ENCODE measurements at regions not wholly inside any gene's neighbourhood (a gene's known extent, or its start where the extent isn't known, plus 50 kb on each side); places are given as distances from the start of the nearest gene placed in this dataset.
A peak's percentile ranks its signal among the peaks of the same experiment; 100 is the strongest.

DNA sequence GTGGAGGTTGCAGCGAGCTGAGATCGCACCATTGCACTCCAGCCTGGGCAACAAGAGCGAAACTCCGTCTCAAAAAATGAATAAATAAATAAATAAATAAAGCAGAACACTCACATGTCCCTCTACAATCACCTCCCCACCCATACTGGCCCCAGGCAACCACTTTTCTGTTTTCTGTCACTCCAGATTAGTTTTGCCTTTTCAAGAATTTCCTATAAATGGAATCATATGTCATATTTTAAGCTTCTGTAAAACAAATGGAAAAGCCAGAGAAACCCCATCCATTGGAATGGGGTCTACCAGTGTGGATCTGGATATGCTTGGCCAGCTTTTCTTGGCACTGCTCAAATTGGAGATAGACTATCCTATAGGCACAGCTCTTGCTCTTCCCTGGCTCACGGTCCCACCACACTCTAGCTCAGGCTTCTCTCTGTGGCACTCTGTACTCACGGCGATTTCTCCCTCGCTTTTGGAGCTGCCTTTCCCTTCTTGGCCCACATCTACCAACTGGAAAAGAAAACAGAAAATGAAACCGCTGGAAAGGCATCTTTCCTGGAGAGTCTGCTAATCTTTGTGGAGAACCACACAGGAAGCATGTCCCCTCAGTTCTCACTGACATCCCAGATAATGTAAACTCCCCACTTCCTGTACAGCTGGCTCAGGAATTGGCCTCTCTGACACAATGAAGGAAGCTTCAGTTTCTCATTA is 210.1 kb downstream of the JCAD start:
- peak overlapping the region; percentile 77 for H2AFZ ChIP-seq
- no peaks in the 10 kb centered on the region for H3K9me3 ChIP-seq (ENCODE audit: low read depth)
- 17% methylated on average over 9 of the region's 9 CpGs for WGBS, 2 experiments (ENCODE audit: low coverage in 1 of 2, low lambda C conversion rate in 2 of 2, missing lambda C conversion rate in 2 of 2)
- no peak overlapping the region for H3K27ac ChIP-seq
- 0 out of 2 replicates have a peak overlapping the region, but pooled peaks have one; percentile 11 for H3K9ac ChIP-seq
- H3K79me2 ChIP-seq (ENCODE audit: insufficient read depth): no peaks in the 10 kb centered on the region
- H3F3A ChIP-seq (ENCODE audit: insufficient read depth): peaks cover 13% of the 10 kb centered on the region
- peak overlapping the region; percentile 64 for H3K4me3 ChIP-seq
- in situ Hi-C loops (cut with MboI): no loop called here
- H3K4me2 ChIP-seq (ENCODE audit: unreplicated experiment): peak overlapping the region; percentile 77
- no peaks in the 10 kb centered on the region for H3K9me2 ChIP-seq (ENCODE audit: insufficient read depth)
- TF ChIP-seq EZH2 (IDR thresholded peaks at IDR 0.05; ENCODE audit: insufficient read depth, poor library complexity, severe bottlenecking): no peak
- no peak for TF ChIP-seq EZH2phosphoT487 (IDR thresholded peaks at IDR 0.05; ENCODE audit: insufficient read depth, low read depth)
- peak; percentile 49 for DNase-seq
- peaks cover 68% of the 10 kb centered on the region for H3K27me3 ChIP-seq (replicated peaks; ENCODE audit: insufficient read depth)
- H3K4me1 ChIP-seq (ENCODE audit: insufficient read depth): peaks cover 6% of the 10 kb centered on the region
- no peaks in the 10 kb centered on the region for H4K20me1 ChIP-seq (ENCODE audit: insufficient read depth)
- H3K36me3 ChIP-seq (ENCODE audit: low read depth): no peaks in the 10 kb centered on the region

DNA sequence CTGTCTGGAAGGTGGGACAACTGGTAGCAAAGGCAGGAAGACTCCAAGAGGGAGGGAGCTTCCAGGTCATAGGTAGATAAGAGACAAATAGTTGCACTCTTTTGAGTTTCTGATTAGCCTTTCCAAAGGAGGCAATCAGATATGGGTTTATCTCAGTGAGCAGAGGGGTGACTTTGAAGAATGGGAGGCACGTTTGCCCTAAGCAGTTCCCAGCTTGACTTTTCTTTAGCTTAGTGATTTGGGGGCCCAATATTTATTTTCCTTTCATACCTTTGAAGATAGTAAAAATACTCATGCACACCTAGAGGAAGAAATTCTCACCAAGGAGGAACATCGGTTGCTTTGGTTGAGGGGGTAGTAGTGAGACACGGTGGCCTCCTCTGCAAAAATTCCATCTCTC is 212.1 kb upstream of the SVIL start:
- Histone ChIP-seq H3K9me2 (ENCODE audit: insufficient read depth) (no peaks in the 10 kb centered on the region), H3K36me3 (ENCODE audit: low read depth) (no peaks in the 10 kb centered on the region), H3K27ac (no peak overlapping the region), H3K4me3 (no peak overlapping the region), H3K27me3 (replicated peaks; ENCODE audit: insufficient read depth) (peaks cover 60% of the 10 kb centered on the region), H3K9me3 (ENCODE audit: low read depth) (no peaks in the 10 kb centered on the region), H3K4me2 (ENCODE audit: unreplicated experiment) (no peak overlapping the region), H3K79me2 (ENCODE audit: insufficient read depth) (no peaks in the 10 kb centered on the region), H3F3A (ENCODE audit: insufficient read depth) (peaks cover 13% of the 10 kb centered on the region), H4K20me1 (ENCODE audit: insufficient read depth) (no peaks in the 10 kb centered on the region), H2AFZ (no peak overlapping the region), H3K9ac (no peak overlapping the region), H3K4me1 (ENCODE audit: insufficient read depth) (peaks cover 6% of the 10 kb centered on the region)
- in situ Hi-C loops (cut with MboI): no loop called here
- TF ChIP-seq EZH2phosphoT487 (IDR thresholded peaks at IDR 0.05; ENCODE audit: insufficient read depth, low read depth) (no peak), EZH2 (IDR thresholded peaks at IDR 0.05; ENCODE audit: insufficient read depth, poor library complexity, severe bottlenecking) (no peak)
- WGBS, 2 experiments (ENCODE audit: low coverage in 1 of 2, low lambda C conversion rate in 2 of 2, missing lambda C conversion rate in 2 of 2): 92 to 100% methylated on average over 3 of the region's 3 CpGs
- DNase-seq: no peak

DNA sequence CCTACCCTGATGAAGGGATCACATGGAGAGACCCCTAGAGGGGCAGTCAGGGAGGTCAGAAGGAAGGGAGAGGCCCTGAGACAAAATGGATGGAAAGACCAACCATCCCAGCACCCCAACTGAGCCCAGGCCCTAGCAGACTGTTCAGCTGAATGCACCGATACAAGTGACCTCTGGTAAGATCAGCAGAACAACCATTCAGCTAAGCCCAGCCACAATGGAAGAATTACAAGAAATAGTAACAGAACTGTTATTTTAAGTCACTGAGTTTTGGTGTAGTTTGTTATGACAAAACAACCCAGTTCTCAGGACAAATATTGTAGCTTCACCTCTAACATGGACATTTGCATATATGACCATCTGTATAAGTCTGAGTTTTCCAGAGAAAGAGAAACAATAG is 210.4 kb upstream of the SVIL start:
- H2AFZ ChIP-seq: no peak overlapping the region
- no peak overlapping the region for H3K4me2 ChIP-seq (ENCODE audit: unreplicated experiment)
- no peaks in the 10 kb centered on the region for H3K36me3 ChIP-seq (ENCODE audit: low read depth)
- H3K9ac ChIP-seq: no peak overlapping the region
- WGBS, 2 experiments (ENCODE audit: low coverage in 1 of 2, low lambda C conversion rate in 2 of 2, missing lambda C conversion rate in 2 of 2): 89 to 100% methylated on average over 1 of the region's 1 CpG
- H3K79me2 ChIP-seq (ENCODE audit: insufficient read depth): no peaks in the 10 kb centered on the region
- H3K27ac ChIP-seq: no peak overlapping the region
- H3F3A ChIP-seq (ENCODE audit: insufficient read depth): peaks cover 10% of the 10 kb centered on the region
- H3K9me2 ChIP-seq (ENCODE audit: insufficient read depth): no peaks in the 10 kb centered on the region
- no peaks in the 10 kb centered on the region for H4K20me1 ChIP-seq (ENCODE audit: insufficient read depth)
- DNase-seq: no peak
- TF ChIP-seq EZH2phosphoT487 (IDR thresholded peaks at IDR 0.05; ENCODE audit: insufficient read depth, low read depth): no peak
- no peak for TF ChIP-seq EZH2 (IDR thresholded peaks at IDR 0.05; ENCODE audit: insufficient read depth, poor library complexity, severe bottlenecking)
- H3K27me3 ChIP-seq (replicated peaks; ENCODE audit: insufficient read depth): peaks cover 66% of the 10 kb centered on the region
- H3K4me1 ChIP-seq (ENCODE audit: insufficient read depth): peaks cover 6% of the 10 kb centered on the region
- no peak overlapping the region for H3K4me3 ChIP-seq
- in situ Hi-C loops (cut with MboI): no loop called here
- no peaks in the 10 kb centered on the region for H3K9me3 ChIP-seq (ENCODE audit: low read depth)

DNA sequence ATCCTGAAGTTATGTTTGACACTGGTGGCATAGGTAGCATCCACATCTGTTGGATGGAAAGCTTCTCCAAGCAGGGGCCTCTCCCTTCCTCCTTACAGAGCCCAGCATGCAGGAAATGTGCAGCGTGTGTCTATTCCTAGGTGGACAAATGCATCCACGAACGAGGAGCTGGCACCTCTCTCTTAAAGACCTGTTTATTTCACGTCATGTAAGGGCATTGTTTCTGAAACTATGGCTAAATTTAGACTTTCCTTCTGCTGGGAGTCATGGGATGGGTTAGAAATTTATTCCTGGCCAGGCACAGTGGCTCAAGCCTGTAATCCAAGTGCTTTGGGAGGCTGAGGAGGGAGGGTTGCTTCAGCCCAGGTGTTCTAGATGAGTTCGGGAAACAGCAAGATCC is 208.4 kb upstream of the SVIL start:
- Histone ChIP-seq H3K27ac (no peak overlapping the region), H3K27me3 (replicated peaks; ENCODE audit: insufficient read depth) (peaks cover 76% of the 10 kb centered on the region), H3F3A (ENCODE audit: insufficient read depth) (no peaks in the 10 kb centered on the region), H3K9me3 (ENCODE audit: low read depth) (no peaks in the 10 kb centered on the region), H3K9me2 (ENCODE audit: insufficient read depth) (no peaks in the 10 kb centered on the region), H4K20me1 (ENCODE audit: insufficient read depth) (no peaks in the 10 kb centered on the region), H3K4me1 (ENCODE audit: insufficient read depth) (no peaks in the 10 kb centered on the region), H3K4me3 (no peak overlapping the region), H3K79me2 (ENCODE audit: insufficient read depth) (no peaks in the 10 kb centered on the region), H2AFZ (no peak overlapping the region), H3K4me2 (ENCODE audit: unreplicated experiment) (no peak overlapping the region), H3K36me3 (ENCODE audit: low read depth) (no peaks in the 10 kb centered on the region), H3K9ac (no peak overlapping the region)
- no peak for TF ChIP-seq EZH2 (IDR thresholded peaks at IDR 0.05; ENCODE audit: insufficient read depth, poor library complexity, severe bottlenecking)
- TF ChIP-seq EZH2phosphoT487 (IDR thresholded peaks at IDR 0.05; ENCODE audit: insufficient read depth, low read depth): no peak
- DNase-seq: no peak
- WGBS, 2 experiments (ENCODE audit: low coverage in 1 of 2, low lambda C conversion rate in 2 of 2, missing lambda C conversion rate in 2 of 2): 53 to 66% methylated on average over 5 of the region's 5 CpGs
- in situ Hi-C loops (cut with MboI): no loop called here

Data from GM23248 (cell line).